Astrocyte (in vitro differentiated cells and primary cell): ENCODE measurements at regions not wholly inside any gene's neighbourhood (a gene's known extent, or its start where the extent isn't known, plus 50 kb on each side); places are given as distances from the start of the nearest gene placed in this dataset.

Experiments used
- CTCF ChIP-seq: IDR thresholded peaks from 2 replicates; pipeline ENCODE4 v1.5.1; 2011; ENCODE audit warnings: low read depth, mild to moderate bottlenecking, inconsistent platforms, low read length, moderate library complexity; ENCODE audit not compliant: insufficient read depth
- EZH2 ChIP-seq: IDR thresholded peaks from 2 replicates; pipeline ENCODE4 v1.6.1; 2012; ENCODE audit warnings: mild to moderate bottlenecking, low read length, inconsistent platforms; ENCODE audit not compliant: insufficient read depth

GRCh38 chr5:143462431-143462830, 58.9 kb upstream of the NR3C1 start:
- no peak for TF ChIP-seq EZH2
- TF ChIP-seq CTCF: no peak
